SK-N-SH (cell line): ENCODE measurements at regions not wholly inside any gene's neighbourhood (a gene's known extent, or its start where the extent isn't known, plus 50 kb on each side); places are given as distances from the start of the nearest gene placed in this dataset.

ENCODE experiments used
- POLR2AphosphoS5 ChIP-seq: IDR thresholded peaks from 2 replicates; pipeline ENCODE4 v1.6.1; 2012; ENCODE audit warnings: low read depth, low read length
- TF ChIP-seq, protein P1 (sequence below): fragments of 200-600 bp; sonication (generic); IDR thresholded peaks from 2 replicates; pipeline ENCODE4 v1.6.1; 2017; ENCODE audit warnings: antibody characterized with exemption, mild to moderate bottlenecking, moderate library complexity

DNA sequence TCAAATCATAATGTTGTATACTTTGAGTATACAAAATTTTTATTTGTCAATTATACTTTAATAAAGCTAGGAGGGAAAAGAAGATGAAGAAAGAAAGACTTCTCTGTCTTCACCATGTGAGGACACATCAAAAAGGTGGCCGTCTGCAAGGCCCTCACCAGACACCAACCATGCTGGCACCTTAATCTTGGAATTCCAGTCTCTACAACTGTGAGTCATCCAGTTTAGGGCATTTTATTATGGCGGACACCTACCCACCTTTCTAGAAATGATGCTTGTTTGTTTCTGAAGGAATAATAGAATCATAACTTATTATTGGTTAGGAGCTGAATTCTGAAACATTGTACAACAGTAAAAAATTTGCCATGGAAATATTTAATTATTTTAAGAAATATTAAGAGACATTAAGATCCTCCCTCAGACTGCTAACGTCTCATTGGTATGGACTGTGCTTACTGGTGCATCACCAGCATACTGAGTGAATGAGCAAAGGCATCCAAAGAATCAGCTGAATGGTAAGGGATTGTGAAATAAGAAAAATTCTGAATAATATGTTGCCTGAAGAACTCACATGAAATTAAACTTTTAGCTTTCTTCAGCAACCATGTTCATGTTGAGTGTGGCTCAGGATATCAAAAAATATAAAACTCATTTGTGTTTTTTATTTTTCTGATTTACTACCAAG is 536.6 kb downstream of the HTR7 start:
- TF ChIP-seq, protein P1, sequence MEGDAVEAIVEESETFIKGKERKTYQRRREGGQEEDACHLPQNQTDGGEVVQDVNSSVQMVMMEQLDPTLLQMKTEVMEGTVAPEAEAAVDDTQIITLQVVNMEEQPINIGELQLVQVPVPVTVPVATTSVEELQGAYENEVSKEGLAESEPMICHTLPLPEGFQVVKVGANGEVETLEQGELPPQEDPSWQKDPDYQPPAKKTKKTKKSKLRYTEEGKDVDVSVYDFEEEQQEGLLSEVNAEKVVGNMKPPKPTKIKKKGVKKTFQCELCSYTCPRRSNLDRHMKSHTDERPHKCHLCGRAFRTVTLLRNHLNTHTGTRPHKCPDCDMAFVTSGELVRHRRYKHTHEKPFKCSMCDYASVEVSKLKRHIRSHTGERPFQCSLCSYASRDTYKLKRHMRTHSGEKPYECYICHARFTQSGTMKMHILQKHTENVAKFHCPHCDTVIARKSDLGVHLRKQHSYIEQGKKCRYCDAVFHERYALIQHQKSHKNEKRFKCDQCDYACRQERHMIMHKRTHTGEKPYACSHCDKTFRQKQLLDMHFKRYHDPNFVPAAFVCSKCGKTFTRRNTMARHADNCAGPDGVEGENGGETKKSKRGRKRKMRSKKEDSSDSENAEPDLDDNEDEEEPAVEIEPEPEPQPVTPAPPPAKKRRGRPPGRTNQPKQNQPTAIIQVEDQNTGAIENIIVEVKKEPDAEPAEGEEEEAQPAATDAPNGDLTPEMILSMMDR, result no peak
- TF ChIP-seq POLR2AphosphoS5, result no peak
